ENCODE measurements at regions not wholly inside any gene's neighbourhood (a gene's known extent, or its start where the extent isn't known, plus 50 kb on each side); places are given as distances from the start of the nearest gene placed in this dataset.

GRCh38 chr5:144918371-144918770 is 747.7 kb downstream of the KCTD16 start:
- DNase-seq, result no peak

DNA sequence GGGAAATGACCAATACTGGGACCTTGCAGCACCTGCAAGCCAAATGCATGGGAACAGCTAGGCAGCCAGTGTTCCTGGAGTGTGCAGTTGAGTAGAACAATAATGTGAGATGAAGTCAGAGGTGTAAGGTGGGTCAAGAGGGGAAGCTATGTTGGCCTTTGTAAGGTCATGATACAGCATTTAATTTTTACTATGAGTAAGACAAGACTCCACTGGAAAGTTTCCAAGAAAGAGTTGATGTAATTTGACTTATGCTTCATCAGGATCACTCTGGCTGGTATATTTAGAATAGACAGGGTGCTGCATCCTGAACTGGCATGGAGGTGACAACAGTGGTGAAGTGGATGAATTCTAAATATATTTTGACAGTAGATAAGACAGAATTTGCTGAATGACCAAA is 744.8 kb downstream of the KCTD16 start:
- no peak for DNase-seq

DNA sequence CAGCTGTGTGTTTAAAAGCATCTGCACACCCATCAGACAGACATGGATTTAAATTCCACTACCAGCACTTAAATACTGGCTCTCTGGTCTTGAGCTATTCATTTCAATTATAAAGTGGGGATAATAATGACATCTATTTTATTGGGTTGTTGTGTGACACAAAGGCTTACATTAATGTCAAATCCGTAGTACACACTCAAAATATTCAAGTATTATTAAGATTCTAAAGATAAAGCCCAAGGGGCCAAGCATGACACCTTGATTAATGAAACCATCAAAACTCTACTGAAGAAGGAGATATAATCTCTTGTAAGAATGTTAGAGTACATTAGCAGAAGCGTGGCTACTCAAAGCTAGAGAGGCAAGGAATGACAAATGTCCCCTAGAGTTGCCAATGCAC is 743.0 kb downstream of the KCTD16 start:
- no peak for DNase-seq

DNA sequence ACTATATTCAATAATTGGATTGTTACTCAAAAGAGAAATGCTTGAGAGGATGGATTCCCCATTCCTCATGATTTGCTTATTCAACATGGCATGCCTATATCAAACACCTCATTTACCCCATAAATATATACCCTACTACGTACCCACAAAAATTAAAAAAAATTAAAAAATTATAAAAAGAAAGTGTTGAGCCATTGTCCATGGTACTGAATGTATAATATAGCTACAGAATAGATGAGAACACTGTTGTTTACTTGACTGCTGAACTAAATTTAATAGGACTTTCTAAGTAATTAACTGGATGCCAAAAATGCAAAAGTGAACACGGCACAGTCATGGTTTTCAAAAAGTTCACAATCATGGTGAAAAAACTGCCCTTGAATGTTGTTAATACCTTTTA is 725.8 kb downstream of the KCTD16 start:
- DNase-seq, result no peak

DNA sequence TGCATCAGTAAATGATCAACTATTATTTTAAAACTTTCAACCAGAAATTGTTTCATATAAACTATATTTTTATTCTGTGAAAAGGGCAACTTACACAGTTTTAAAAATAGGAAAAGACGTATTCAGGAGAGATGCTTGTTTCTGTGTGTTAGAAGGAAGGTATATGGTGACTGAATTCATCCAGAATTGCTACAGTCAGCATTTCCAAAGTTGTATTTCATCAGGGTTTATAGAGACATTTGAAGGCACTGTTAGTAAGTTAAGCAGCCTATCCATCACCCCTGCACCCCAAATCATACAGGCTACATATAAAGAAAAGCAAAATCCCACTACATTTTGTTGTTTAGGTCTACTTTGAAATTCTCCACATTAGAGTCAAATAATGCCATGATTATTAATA is 716.0 kb downstream of the KCTD16 start:
- DNase-seq, result no peak

- DNase-seq, result no peak
Measured at GRCh38 chr5:144882739-144883283, 712.1 kb downstream of the KCTD16 start.

DNA sequence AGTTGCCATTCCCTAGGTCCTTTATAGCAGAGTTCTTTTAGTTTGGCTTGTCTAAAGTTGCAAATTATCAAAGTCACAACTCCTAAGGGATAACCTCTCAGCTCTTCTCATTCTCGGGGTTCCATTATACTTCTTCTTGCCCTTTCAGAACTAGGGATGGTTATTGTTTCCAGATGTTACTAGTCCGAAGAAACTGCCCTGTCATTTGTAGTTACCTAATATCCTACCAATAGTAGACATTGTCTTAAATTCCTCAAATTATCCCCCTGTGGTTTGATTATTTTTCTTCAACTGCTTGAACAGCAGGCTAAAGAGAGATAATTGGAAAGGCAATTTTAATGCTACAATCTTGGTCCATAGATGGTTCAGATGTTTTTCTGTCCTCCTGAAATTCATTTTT is 709.8 kb downstream of the KCTD16 start:
- DNase-seq, result no peak

- DNase-seq, result no peak
Measured at GRCh38 chr5:144876990-144877389, 706.3 kb downstream of the KCTD16 start.

DNA sequence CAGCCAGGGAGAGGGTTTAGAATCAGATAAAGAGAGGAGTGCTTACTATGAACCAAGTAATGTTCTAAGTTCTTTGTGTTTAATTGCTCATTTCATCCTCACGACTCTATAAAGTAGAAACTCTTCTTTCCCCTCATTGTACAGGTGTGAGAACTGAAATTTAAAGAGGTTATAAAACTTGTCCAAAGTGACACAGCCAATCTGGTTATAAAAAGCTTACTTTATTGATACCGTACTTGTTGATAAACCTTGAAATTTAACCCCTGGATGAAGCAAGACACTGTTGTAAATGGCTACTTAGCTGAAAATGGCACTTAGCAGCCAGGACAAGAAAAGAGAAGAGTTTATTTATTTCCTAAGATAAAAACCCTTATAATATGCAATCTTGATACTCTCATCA is 702.4 kb downstream of the KCTD16 start:
- DNase-seq, result no peak

- DNase-seq, result no peak
Measured at GRCh38 chr5:144864118-144864517, 693.4 kb downstream of the KCTD16 start.

- DNase-seq, result no peak
Measured at GRCh38 chr5:144857454-144857853, 686.8 kb downstream of the KCTD16 start.

DNA sequence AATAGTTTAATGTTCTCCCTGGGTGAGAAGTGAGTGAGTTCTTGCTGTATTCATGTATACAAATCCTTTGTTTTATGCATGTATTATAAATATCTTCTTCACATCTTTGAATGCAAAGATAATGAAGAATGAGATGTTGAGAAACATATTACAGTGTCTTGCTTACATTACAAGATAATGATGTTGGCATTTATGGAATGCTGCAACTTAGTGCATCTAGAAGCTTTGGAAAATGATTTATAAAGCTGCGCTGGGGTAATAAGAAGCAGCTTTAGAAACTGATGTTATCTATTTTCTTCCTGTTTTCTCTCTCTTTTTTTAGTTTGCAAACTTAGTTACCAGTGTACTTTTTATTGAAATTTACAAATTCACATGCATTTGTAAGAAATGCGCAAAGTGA is 673.4 kb downstream of the KCTD16 start:
- DNase-seq, result no peak

DNA sequence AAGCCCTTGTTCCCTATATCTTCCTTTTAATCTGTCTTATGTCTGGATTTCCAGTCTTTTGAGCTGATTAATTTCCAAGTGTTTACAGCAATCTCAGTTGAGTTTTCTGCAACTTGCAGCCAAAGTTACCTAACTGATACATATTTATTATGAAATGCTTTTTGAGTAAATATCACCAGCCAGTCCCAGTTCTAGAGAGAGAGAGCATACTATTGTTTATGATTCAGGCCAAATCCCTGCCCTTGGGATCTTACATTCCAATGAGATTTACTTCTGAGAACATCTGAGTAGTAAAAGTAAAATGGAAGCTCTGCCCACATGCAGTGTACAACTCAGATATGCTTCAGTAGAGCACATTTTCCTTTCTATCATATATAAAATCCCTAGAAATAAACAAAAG is 661.7 kb downstream of the KCTD16 start:
- no peak for DNase-seq

- DNase-seq, result no peak
Measured at GRCh38 chr5:144831650-144832049, 661.0 kb downstream of the KCTD16 start.

- DNase-seq, result no peak
Measured at GRCh38 chr5:144822503-144822902, 651.8 kb downstream of the KCTD16 start.

GRCh38 chr5:144820278-144820677 is 649.6 kb downstream of the KCTD16 start:
- no peak for DNase-seq

GRCh38 chr5:144815131-144815530 is 644.5 kb downstream of the KCTD16 start:
- DNase-seq, result no peak

- no peak for DNase-seq
Measured at GRCh38 chr5:144812763-144813162, 642.1 kb downstream of the KCTD16 start.

GRCh38 chr5:144800169-144800568 is 629.5 kb downstream of the KCTD16 start:
- DNase-seq, result no peak

- DNase-seq, result no peak
Measured at GRCh38 chr5:144798595-144798994, 627.9 kb downstream of the KCTD16 start.

DNA sequence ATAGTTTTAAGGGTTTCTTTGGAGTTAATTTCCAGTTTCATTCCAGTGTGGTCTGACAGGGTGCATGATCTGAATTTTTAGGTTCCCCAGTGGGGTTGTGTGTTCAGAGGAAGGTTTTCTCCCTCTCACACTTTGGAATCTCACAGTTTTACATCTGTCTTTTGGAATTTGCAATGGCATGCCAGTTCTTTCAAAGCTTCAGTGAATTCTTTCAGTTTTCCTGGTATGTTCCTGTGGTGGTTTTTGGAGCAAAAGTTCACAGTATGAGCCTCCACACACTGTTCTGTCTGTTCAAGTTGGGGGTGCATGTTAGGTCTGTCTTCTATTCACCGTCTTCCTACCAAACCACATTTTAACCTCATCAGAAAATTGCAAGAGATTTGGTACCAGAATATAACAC is 624.2 kb downstream of the KCTD16 start:
- DNase-seq, result no peak

DNA sequence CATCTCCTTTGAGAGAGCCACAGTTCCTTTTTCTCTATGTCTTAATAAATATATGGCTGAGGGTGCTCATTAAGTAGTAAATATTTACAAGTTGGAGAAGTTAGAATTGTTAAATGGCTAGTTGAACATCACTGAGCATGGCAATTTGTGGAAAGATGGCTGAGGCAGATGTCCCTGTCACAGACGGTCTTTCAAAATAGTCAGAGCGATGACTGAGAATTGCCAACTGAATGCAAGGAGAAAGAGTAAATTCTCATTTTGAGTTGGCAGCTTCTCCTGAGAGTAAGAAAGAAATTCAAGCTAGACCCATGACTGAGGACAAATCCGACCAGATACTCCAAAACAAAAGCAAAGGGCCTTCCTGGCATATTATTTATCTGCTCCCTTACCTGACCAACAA is 617.9 kb downstream of the KCTD16 start:
- DNase-seq, result no peak

- no peak for DNase-seq
Measured at GRCh38 chr5:144788046-144788445, 617.4 kb downstream of the KCTD16 start.

- DNase-seq, result no peak
Measured at GRCh38 chr5:144779368-144779767, 608.7 kb downstream of the KCTD16 start.

DNA sequence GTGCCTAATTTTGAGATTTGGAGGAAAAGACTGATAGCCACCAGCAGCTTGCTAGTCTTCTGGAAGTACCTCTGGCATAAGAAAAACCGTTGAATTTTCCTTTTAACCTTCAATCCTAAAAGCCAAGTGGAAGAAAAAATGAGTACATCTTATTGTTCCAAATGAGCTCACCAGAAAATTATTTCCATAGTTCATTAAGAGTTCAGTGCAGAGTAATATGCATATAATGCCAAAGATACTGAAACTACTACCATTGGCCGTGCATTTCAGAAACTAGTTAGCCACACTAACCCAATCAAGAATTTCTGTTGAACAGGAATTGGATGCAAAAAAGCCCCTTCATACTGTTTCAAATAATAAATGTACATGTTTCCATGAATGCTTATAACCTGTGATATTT is 607.9 kb downstream of the KCTD16 start:
- DNase-seq, result no peak

DNA sequence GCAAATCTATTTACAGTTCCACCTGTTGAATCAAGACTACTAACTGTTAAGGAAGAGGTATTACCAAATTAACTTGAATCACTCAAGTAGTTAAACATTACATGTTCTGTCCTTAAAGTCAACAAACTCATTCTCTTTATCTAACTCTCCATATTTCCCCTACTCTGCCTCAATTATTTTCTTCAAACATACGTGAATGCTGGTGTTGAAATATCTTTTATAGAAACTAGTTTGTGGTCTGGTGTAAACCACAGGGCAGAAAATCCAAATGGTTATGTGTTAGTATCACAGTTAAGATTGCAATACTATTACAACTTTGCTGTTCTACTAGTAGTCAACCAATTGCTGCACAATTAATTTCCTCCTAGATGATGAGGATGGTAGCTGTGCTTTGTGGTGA is 603.5 kb downstream of the KCTD16 start:
- no peak for DNase-seq

All from stimulated activated CD4-positive, alpha-beta T cell treated with anti-CD3 and anti-CD28 coated beads, Interleukin-4, amount 100 ng/mL, for 24 hours (primary cell).